GM10266 (cell line): ENCODE measurements at regions not wholly inside any gene's neighbourhood (a gene's known extent, or its start where the extent isn't known, plus 50 kb on each side); places are given as distances from the start of the nearest gene placed in this dataset.

Experiments used
- DNase-seq: peaks from one replicate; pipeline ENCODE4 v3.0.0; 2012; ENCODE audit errors: extremely low spot score
- TF ChIP-seq, protein P1 (sequence below): IDR thresholded peaks from 2 replicates; pipeline ENCODE4 v1.5.1; 2012; ENCODE audit warnings: mild to moderate bottlenecking, low read depth; ENCODE audit not compliant: control insufficient read depth, insufficient read depth; ENCODE audit errors: missing control alignments

DNA sequence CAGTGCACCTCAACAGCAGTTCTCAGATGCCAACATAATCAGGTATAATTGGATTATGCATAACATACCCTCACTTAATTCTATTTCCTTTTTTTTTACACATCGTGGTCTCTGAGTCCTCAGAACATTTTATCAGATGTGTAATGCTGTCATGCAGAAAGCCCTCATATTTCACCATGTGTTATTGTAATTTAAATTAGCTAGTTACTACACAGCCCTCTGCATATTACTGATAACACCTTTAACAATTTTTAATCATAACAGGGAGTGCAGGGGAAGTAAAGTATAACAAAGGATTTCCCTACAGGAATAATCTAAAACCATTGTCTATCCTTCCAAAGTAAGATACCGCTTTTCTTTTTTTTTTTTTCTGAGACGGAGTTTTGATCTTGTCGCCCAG lies 91.9 kb upstream of the CCDC28A start:
- TF ChIP-seq, protein P1, sequence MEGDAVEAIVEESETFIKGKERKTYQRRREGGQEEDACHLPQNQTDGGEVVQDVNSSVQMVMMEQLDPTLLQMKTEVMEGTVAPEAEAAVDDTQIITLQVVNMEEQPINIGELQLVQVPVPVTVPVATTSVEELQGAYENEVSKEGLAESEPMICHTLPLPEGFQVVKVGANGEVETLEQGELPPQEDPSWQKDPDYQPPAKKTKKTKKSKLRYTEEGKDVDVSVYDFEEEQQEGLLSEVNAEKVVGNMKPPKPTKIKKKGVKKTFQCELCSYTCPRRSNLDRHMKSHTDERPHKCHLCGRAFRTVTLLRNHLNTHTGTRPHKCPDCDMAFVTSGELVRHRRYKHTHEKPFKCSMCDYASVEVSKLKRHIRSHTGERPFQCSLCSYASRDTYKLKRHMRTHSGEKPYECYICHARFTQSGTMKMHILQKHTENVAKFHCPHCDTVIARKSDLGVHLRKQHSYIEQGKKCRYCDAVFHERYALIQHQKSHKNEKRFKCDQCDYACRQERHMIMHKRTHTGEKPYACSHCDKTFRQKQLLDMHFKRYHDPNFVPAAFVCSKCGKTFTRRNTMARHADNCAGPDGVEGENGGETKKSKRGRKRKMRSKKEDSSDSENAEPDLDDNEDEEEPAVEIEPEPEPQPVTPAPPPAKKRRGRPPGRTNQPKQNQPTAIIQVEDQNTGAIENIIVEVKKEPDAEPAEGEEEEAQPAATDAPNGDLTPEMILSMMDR, result no peak
- no peak for DNase-seq

DNA sequence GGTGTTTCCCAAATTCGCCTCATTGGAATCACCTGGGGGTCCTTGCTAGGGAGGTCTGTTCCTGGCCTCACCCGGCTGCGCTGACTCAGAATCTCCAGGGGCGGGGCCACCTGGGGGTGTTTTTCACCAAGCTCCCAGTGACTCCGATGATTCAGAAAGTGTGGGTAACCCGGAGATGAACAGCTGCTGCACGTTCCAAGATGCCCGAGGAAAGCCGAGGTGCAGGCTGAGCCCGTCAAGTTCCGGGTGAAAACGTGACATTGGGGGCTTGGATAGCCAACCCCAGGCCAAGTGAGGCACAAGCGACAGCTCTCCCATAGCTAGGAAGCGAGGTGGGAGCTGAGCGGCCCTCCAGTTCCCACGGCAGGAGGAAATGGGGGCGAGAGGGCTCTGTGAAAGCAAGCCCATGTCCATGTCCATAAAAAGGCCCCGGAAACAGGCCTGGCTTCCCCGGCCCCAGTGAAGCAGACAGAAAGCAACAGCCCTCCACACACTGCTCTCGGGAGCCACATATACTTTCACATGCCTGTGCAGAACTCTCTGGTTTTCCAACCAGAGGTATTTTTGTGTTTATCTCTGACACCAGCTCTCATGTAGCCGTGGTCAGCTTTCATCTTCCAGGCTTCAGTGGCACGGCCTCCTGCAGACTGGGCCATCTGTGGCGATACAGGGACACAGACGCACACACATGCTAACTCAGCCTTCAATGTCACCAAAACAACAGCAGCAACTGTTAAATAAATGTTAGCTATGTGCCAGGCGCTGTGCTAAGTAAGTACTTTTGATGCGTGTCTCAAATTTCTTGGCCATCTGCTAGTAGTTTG lies 90.7 kb upstream of the CCDC28A start:
- no peak for DNase-seq
- TF ChIP-seq, protein P1, result no peak

DNA sequence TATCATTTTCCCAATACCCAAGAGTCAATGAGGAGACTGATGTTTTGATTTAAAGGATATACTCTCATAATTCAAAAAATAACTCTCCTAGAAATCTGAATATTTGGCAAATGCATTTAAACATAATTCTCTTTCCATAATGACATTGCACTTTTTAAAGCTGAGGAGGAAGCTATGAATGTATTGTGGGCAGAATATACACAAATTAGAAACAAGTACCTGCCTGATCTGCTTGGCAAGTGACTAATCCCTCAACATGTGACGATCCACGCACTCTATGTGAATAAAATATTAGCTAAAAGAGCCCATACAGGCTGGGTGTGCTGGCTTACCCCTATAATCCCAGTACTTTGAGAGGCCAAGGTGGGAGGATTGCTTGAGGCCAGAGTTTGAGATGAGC lies 88.3 kb upstream of the CCDC28A start:
- TF ChIP-seq, protein P1, result no peak
- DNase-seq, result no peak

DNA sequence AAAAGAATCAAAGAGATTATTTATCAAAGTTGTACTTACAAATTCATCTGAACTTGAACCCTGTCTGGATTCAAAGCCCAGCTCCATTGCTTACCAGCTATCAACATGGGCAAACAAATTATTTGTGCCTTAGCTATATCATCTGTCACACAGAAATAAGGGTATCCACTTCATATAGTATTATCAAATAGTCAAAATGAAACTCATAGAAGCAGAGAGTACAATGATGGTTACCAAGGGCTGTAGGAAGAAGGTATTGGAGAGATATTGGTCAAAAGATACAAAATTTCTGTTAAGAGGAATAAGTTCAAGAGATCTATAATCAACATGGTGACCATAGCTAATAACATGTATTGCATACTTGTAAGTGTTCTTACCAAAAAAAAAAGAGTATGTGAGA lies 87.8 kb upstream of the CCDC28A start:
- DNase-seq, result no peak
- TF ChIP-seq, protein P1, result no peak

DNA sequence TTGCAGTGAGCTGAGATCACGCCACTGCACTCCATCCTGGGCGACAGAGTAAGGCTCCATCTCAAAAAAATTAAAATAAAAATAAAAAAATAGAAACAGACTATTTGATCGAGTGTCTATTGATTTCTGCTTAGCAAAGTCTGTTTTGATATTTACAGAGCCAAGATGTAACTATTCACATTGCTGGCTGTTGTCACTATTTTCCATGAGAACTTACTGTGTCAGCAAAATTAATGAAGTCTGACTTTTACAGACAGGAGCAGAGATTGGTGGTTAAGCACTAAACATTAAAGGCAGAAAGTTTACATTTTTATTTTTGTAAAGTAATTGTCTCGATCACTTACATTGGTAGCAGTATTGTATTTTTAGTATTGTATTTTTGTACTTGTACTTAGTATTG lies 85.0 kb upstream of the CCDC28A start:
- DNase-seq, result no peak
- TF ChIP-seq, protein P1, result no peak

DNA sequence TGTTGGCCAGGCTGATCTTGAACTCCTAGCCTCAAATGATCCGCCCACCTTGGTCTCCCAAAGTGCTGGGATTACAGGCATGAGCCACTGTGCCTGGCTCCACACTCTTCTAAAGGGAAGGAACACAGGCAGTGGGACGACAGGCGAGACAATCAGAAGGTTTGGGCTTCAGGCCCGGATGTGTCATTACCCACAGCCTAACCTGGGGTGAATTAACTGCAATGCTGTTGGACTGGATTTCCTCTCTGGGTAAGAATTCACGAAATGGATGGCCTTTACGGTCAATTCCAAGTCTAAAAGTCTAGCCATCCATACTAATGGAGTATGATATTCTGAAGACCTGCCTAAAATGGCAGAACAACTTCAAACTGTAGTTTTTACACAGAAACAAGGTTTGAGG lies 83.7 kb upstream of the CCDC28A start:
- no peak for DNase-seq
- TF ChIP-seq, protein P1, result no peak

DNA sequence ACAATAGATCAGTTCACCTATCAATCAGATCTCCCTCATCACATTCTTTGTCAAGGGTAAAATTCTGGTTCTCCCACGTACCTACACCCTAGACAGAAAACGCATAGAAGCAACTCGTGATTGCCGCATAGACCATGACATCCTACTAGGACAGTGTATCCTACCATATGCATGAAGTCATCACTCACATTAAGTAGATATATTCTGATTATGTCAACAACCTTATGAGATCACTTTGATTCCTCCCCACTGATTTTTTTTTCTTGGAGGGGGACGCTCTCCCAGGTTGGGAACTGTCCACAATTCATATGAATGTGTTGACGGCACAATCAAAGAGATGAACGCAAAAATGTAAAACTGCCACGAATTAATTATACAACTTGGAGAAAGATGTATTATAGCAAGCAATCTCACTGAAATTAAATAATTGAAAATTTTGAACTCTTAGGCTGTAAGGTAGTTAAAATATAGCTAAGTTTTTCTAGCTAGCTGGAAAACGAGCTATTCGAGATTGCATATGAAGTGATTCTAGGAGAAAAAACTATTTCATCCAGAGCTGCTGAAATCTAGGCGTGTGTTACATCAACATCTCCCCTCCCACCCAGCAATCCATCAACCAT lies 82.5 kb upstream of the CCDC28A start:
- DNase-seq, result no peak
- TF ChIP-seq, protein P1, result no peak
